ENCODE measurements at regions not wholly inside any gene's neighbourhood (a gene's known extent, or its start where the extent isn't known, plus 50 kb on each side); places are given as distances from the start of the nearest gene placed in this dataset.

- DNase-seq (ENCODE audit: low spot score) (no peak), ATAC-seq (ENCODE audit: low FRiP score) (no peak)
- TF ChIP-seq CTCF (IDR thresholded peaks at IDR 0.05), result no peak
Measured at GRCh38 chr10:130335336-130335735, 199.1 kb downstream of the GLRX3 start.

- DNase-seq (ENCODE audit: low spot score) (no peak), ATAC-seq (ENCODE audit: low FRiP score) (no peak)
- TF ChIP-seq CTCF (IDR thresholded peaks at IDR 0.05), result no peak
Measured at GRCh38 chr10:130336617-130337304, 200.6 kb downstream of the GLRX3 start.

GRCh38 chr10:130337305-130337640 is 201.1 kb downstream of the GLRX3 start:
- DNase-seq (ENCODE audit: low spot score) (no peak), ATAC-seq (ENCODE audit: low FRiP score) (no peak)
- no peak for TF ChIP-seq CTCF (IDR thresholded peaks at IDR 0.05)

- no peak for DNase-seq (ENCODE audit: low spot score)
- no peak for ATAC-seq (ENCODE audit: low FRiP score)
- TF ChIP-seq CTCF (IDR thresholded peaks at IDR 0.05), result no peak
Measured at GRCh38 chr10:130337696-130338635, 201.8 kb downstream of the GLRX3 start.

- no peak for TF ChIP-seq CTCF (IDR thresholded peaks at IDR 0.05)
- ATAC-seq (ENCODE audit: low FRiP score) (no peak), DNase-seq (ENCODE audit: low spot score) (no peak)
Measured at GRCh38 chr10:130338636-130339024, 202.4 kb downstream of the GLRX3 start.

- DNase-seq (ENCODE audit: low spot score) (no peak), ATAC-seq (ENCODE audit: low FRiP score) (no peak)
- no peak for TF ChIP-seq CTCF (IDR thresholded peaks at IDR 0.05)
Measured at GRCh38 chr10:130339091-130339490, 202.9 kb downstream of the GLRX3 start.
